GM12878 (cell line): ENCODE measurements at regions not wholly inside any gene's neighbourhood (a gene's known extent, or its start where the extent isn't known, plus 50 kb on each side); places are given as distances from the start of the nearest gene placed in this dataset.

Experiments used
- ATAC-seq: fragments of 200-7000 bp; cut with Tn5 transposase; 3 replicates; pipeline ENCODE4 v1.9.1; 2020; ENCODE audit warnings: mild to moderate bottlenecking, moderate library complexity
- BruUV-seq: library from RNA; stranded (reverse); fragments of 400-500 nt; replicated peaks from 2 replicates; lab custom pipeline; 2021; lab: Mats Ljungman, UMichigan
- CTCF ChIA-PET: fragments of 300-600 bp; sonication (Branson Sonifier 250); formaldehyde crosslinking; extraction: SDS; loops from one replicate; lab custom pipeline; 2021; ENCODE audit warnings: inconsistent platforms; lab: Yijun Ruan, JAX
- POLR2A ChIA-PET: fragments of 350-600 bp; formaldehyde crosslinking; extraction: SDS; loops from one replicate; lab custom pipeline; 2021; ENCODE audit warnings: inconsistent platforms; lab: Charles Lee
- RAD21 ChIA-PET: fragments of 300-600 bp; sonication (Branson Sonifier 250); formaldehyde crosslinking; loops from one replicate; lab custom pipeline; 2023; ENCODE audit warnings: antibody characterized with exemption; ENCODE audit not compliant: unreplicated experiment; lab: Charles Lee
- SMC1A ChIA-PET: fragments of 300-600 bp; sonication (Branson Sonifier 250); formaldehyde crosslinking; loops from one replicate; lab custom pipeline; 2023; ENCODE audit not compliant: unreplicated experiment, uncharacterized antibody; lab: Charles Lee
- DNase-seq: peaks from one replicate; pipeline ENCODE4 v3.0.0-alpha.2; 2011; ENCODE audit warnings: low read depth, low spot score
- FAIRE-seq: peaks from 3 replicates; lab custom pipeline; 2011; peaks lifted over from hg19 to GRCh38; lab: Jason Lieb, UNC
- H2AFZ ChIP-seq: 2 replicates; pipeline ENCODE4 v1.6.0; 2011; ENCODE audit warnings: low read depth, low read length, control low read depth; ENCODE audit not compliant: control insufficient read depth
- H3K27ac ChIP-seq: 2 replicates; pipeline ENCODE4 v1.5.1; 2011; ENCODE audit warnings: control low read depth; ENCODE audit not compliant: control insufficient read depth, insufficient read depth
- H3K27me3 ChIP-seq, 2 experiments: replicated peaks in 1 of 2; 2 replicates each; pipeline versions ENCODE4 v1.6.0 to v1.6.1; 2011; ENCODE audit warnings: low read length in 1 of 2; ENCODE audit not compliant: control insufficient read depth in 2 of 2, insufficient read depth in 2 of 2
- H3K36me3 ChIP-seq, 2 experiments: 2 replicates each; pipeline ENCODE4 v1.5.1; 2011; ENCODE audit warnings: low read length in 1 of 2; ENCODE audit not compliant: control insufficient read depth in 2 of 2, insufficient read depth in 2 of 2
- H3K4me1 ChIP-seq: 2 replicates; pipeline ENCODE4 v1.6.1; 2011; ENCODE audit warnings: mild to moderate bottlenecking, low read length, moderate library complexity, mixed read lengths; ENCODE audit not compliant: control insufficient read depth, insufficient read depth
- H3K4me2 ChIP-seq: 2 replicates; pipeline ENCODE4 v1.6.0; 2011; ENCODE audit warnings: control low read depth; ENCODE audit not compliant: control insufficient read depth, insufficient read depth
- H3K4me3 ChIP-seq: fragments of 200-600 bp; sonication (generic); 2 replicates; pipeline ENCODE4 v1.5.1; 2016
- H3K79me2 ChIP-seq: 2 replicates; pipeline ENCODE4 v1.6.0; 2011; ENCODE audit warnings: low read length; ENCODE audit not compliant: control insufficient read depth, insufficient read depth
- H3K9ac ChIP-seq: 2 replicates; pipeline ENCODE4 v1.8.0; 2011; ENCODE audit warnings: low read length, control low read depth, mixed read lengths; ENCODE audit not compliant: control insufficient read depth, insufficient read depth
- H3K9me3 ChIP-seq: replicated peaks from 3 replicates; pipeline ENCODE4 v1.5.1; 2011; ENCODE audit warnings: mild to moderate bottlenecking, low read length; ENCODE audit not compliant: control insufficient read depth, insufficient read depth
- H4K20me1 ChIP-seq: 2 replicates; pipeline ENCODE4 v1.6.0; 2011; ENCODE audit not compliant: control insufficient read depth, insufficient read depth
- CBFB ChIP-seq: IDR thresholded peaks from 2 replicates; pipeline ENCODE4 v1.6.1; 2016; ENCODE audit warnings: antibody characterized with exemption, low read depth
- CEBPB ChIP-seq, 2 experiments: fragments of 150-350 bp in 1 of 2; IDR thresholded peaks; 2 replicates each; pipeline ENCODE4 v1.6.1; 2012 to 2014; ENCODE audit warnings: low read depth in 2 of 2, low read length in 2 of 2, borderline replicate concordance in 1 of 2, inconsistent platforms in 1 of 2
- FOXK2 ChIP-seq: fragments of 450-650 bp; IDR thresholded peaks from 2 replicates; pipeline ENCODE4 v1.6.1; 2017; ENCODE audit warnings: mild to moderate bottlenecking, moderate library complexity
- HDAC2 ChIP-seq: fragments of 200-600 bp; sonication (generic); IDR thresholded peaks from 2 replicates; pipeline ENCODE4 v1.6.1; 2017
- SREBF2 ChIP-seq: IDR thresholded peaks from 2 replicates; pipeline ENCODE4 v1.6.1; 2012; ENCODE audit warnings: mild to moderate bottlenecking, low read length
- WGBS: methylation state at CpG from one replicate; pipeline ENCODE4 v1.1.6; 2016; ENCODE audit warnings: low lambda C conversion rate; ENCODE audit not compliant: insufficient replicate concordance, insufficient coverage; ENCODE audit errors: missing lambda C conversion rate; 5-methylcytosine and 5-hydroxymethylcytosine counted together
- in situ Hi-C: fragments of 300-500 bp; cut with MboI; formaldehyde crosslinking; loops from 9 replicates; pipeline ENCODE4 v1.14.3; 2018; ENCODE audit warnings: mixed read lengths
- intact Hi-C: fragments of 100-400 bp; cut with micrococcal nuclease; formaldehyde crosslinking; loops from one replicate; pipeline ENCODE4 v1.14.2; 2022; ENCODE audit not compliant: unreplicated experiment
- TF ChIP-seq, protein P1 (sequence below), 3 experiments: IDR thresholded peaks in 2 of 3; conservative IDR thresholded peaks in 1 of 3; 2 replicates each; pipeline ENCODE4 v1.5.1; 2011; ENCODE audit warnings: low read depth in 3 of 3, low read length in 3 of 3, mild to moderate bottlenecking in 3 of 3, control low read depth in 2 of 3, moderate library complexity in 2 of 3, inconsistent platforms in 1 of 3, mixed read lengths in 1 of 3; ENCODE audit not compliant: control insufficient read depth in 2 of 3, insufficient read depth in 1 of 3; ENCODE audit errors: extremely low read depth in 1 of 3
- TF ChIP-seq, protein P2 (sequence below): fragments of 450-650 bp; conservative IDR thresholded peaks from 2 replicates; pipeline ENCODE4 v1.6.1; 2017; ENCODE audit warnings: mild to moderate bottlenecking, moderate library complexity
- TF ChIP-seq, protein P3 (sequence below): fragments of 450-650 bp; formaldehyde crosslinking; IDR thresholded peaks from 2 replicates; pipeline ENCODE4 v1.5.0; 2022; ENCODE audit warnings: mild to moderate bottlenecking, missing genetic modification characterization

DNA sequence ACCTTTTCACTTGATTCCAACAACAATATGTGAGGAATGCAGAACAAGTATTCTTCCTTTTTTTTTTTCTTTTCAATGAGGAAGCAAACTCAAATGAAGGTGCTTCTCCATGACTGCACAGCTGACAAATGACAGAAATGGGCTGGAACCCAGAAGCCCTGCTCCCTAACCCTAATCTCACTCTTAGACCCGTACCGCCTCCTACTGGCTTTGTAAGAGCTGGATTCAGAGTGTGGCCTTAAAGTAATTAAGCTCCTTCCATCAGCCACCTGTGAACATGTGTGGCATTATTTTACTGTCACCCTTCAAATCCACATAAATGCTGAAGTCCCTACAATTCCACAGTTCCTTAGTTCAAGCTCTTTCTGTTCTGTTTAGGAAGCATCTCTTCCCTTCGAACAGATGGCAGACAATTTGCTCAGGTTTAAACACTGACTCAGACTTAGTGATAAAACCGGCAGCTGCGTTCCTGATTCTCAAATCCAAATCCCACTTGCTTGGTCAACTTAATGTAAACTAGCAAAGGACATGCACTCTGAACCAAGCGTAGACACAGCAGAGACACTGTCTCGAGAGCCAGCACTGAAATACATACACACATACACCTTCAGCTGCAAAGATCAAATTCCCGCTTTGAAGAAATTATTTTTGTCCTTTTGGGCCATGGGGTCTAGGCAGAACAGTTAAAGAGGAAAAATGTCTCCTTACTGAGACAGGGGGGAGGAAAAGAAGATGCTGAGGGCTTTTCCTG is 316.7 kb upstream of the TLE4 start:
- ChIA-PET RAD21 (interaction anchor here (0.7 kb wide), 1 partner anchor 644 kb away, joined by 3 read pairs; no protein-coding TSS in a partner anchor), CTCF (interaction anchor here (1.4 kb wide), 1 partner anchor 13 kb away, joined by 3 read pairs; no protein-coding TSS in a partner anchor), SMC1A (interaction anchor here (1.1 kb wide), 1 partner anchor 20 kb away, joined by 3 read pairs; no protein-coding TSS in a partner anchor), POLR2A (no interaction called here)
- Histone ChIP-seq H3K4me1 (no peaks in the 10 kb centered on the region), H3K4me2 (no peak overlapping the region), H2AFZ (no peak overlapping the region), H3K27ac (no peak overlapping the region), H4K20me1 (no peaks in the 10 kb centered on the region), H3K9ac (no peak overlapping the region), H3K27me3 (no peaks in the 10 kb centered on the region), H3K4me3 (no peak overlapping the region), H3K36me3 (no peaks in the 10 kb centered on the region), H3K79me2 (no peaks in the 10 kb centered on the region), H3K9me3 (no peaks in the 10 kb centered on the region)
- 67% methylated on average over 8 of the region's 8 CpGs for WGBS
- in situ Hi-C loops (no loop called here), intact Hi-C loops (no loop called here)
- no peak for FAIRE-seq
- no TSS peak for BruUV-seq
- TF ChIP-seq, protein P1, sequence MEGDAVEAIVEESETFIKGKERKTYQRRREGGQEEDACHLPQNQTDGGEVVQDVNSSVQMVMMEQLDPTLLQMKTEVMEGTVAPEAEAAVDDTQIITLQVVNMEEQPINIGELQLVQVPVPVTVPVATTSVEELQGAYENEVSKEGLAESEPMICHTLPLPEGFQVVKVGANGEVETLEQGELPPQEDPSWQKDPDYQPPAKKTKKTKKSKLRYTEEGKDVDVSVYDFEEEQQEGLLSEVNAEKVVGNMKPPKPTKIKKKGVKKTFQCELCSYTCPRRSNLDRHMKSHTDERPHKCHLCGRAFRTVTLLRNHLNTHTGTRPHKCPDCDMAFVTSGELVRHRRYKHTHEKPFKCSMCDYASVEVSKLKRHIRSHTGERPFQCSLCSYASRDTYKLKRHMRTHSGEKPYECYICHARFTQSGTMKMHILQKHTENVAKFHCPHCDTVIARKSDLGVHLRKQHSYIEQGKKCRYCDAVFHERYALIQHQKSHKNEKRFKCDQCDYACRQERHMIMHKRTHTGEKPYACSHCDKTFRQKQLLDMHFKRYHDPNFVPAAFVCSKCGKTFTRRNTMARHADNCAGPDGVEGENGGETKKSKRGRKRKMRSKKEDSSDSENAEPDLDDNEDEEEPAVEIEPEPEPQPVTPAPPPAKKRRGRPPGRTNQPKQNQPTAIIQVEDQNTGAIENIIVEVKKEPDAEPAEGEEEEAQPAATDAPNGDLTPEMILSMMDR (IDR thresholded peaks at IDR 0.05 in 2 of 3, conservative IDR thresholded peaks at IDR 0.05 in 1 of 3; ENCODE audit: control insufficient read depth in 2 of 3, extremely low read depth in 1 of 3, insufficient read depth in 1 of 3, low read depth in 3 of 3, low read length in 3 of 3) = 0 out of 6 replicates have a peak, but pooled peaks of 2 of the 3 experiments have one; percentile 2 to 12
- no peak for TF ChIP-seq CBFB
- DNase-seq = no peak
- no peak for ATAC-seq

DNA sequence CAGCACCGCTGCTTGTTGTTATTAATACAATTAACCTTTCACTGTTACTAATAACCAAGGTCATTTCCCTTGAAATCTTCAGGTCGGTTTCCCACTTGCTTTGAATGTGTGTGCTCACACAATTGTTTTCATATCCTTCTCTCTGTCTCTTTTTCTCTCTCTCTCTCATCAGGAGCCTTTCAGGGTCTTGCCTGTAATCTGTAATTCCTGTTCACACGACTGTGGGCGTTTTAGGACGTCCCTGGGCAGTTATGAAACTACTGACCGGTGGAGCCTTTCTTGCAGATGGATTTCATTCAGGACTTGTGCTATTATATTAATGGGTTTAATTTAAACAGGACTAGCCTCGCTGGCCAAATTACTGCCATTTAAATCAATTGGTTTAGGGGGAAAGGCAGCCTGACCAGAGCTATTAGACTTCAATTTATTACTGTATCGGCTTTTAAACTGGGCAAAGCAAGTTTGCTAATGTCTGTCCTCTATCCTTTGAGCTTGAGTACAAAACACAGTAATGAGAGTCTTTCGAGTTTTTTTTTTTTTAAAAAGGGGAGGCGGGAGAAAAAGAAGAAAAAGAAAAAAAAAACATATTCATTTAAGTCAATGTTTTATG is 316.0 kb upstream of the TLE4 start:
- H3K4me1 ChIP-seq = no peaks in the 10 kb centered on the region
- no peaks in the 10 kb centered on the region; a peak in 1 of 4 replicates for H3K27me3 ChIP-seq
- H3K79me2 ChIP-seq = no peaks in the 10 kb centered on the region
- no peak overlapping the region for H3K4me3 ChIP-seq
- H3K27ac ChIP-seq = no peak overlapping the region
- H3K36me3 ChIP-seq = no peaks in the 10 kb centered on the region
- POLR2A ChIA-PET = no interaction called here
- H4K20me1 ChIP-seq = no peaks in the 10 kb centered on the region
- DNase-seq = no peak
- no peak overlapping the region for H2AFZ ChIP-seq
- CTCF ChIA-PET = no interaction called here
- intact Hi-C loops (no loop called here), in situ Hi-C loops (no loop called here)
- RAD21 ChIA-PET = no interaction called here
- FAIRE-seq = no peak
- 18% methylated on average over 10 of the region's 10 CpGs for WGBS
- H3K9me3 ChIP-seq = no peaks in the 10 kb centered on the region
- ATAC-seq = no peak
- H3K9ac ChIP-seq = no peak overlapping the region
- SMC1A ChIA-PET = no interaction called here
- no peak overlapping the region for H3K4me2 ChIP-seq
- no TSS peak for BruUV-seq
- TF ChIP-seq HDAC2 (no peak), FOXK2 (no peak), SREBF2 (no peak), CEBPB (IDR thresholded peaks at IDR 0.05; ENCODE audit: borderline replicate concordance in 1 of 2, low read depth in 2 of 2, low read length in 2 of 2) (no peak)
- TF ChIP-seq, protein P2, sequence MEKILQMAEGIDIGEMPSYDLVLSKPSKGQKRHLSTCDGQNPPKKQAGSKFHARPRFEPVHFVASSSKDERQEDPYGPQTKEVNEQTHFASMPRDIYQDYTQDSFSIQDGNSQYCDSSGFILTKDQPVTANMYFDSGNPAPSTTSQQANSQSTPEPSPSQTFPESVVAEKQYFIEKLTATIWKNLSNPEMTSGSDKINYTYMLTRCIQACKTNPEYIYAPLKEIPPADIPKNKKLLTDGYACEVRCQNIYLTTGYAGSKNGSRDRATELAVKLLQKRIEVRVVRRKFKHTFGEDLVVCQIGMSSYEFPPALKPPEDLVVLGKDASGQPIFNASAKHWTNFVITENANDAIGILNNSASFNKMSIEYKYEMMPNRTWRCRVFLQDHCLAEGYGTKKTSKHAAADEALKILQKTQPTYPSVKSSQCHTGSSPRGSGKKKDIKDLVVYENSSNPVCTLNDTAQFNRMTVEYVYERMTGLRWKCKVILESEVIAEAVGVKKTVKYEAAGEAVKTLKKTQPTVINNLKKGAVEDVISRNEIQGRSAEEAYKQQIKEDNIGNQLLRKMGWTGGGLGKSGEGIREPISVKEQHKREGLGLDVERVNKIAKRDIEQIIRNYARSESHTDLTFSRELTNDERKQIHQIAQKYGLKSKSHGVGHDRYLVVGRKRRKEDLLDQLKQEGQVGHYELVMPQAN = no peak
- TF ChIP-seq, protein P3, sequence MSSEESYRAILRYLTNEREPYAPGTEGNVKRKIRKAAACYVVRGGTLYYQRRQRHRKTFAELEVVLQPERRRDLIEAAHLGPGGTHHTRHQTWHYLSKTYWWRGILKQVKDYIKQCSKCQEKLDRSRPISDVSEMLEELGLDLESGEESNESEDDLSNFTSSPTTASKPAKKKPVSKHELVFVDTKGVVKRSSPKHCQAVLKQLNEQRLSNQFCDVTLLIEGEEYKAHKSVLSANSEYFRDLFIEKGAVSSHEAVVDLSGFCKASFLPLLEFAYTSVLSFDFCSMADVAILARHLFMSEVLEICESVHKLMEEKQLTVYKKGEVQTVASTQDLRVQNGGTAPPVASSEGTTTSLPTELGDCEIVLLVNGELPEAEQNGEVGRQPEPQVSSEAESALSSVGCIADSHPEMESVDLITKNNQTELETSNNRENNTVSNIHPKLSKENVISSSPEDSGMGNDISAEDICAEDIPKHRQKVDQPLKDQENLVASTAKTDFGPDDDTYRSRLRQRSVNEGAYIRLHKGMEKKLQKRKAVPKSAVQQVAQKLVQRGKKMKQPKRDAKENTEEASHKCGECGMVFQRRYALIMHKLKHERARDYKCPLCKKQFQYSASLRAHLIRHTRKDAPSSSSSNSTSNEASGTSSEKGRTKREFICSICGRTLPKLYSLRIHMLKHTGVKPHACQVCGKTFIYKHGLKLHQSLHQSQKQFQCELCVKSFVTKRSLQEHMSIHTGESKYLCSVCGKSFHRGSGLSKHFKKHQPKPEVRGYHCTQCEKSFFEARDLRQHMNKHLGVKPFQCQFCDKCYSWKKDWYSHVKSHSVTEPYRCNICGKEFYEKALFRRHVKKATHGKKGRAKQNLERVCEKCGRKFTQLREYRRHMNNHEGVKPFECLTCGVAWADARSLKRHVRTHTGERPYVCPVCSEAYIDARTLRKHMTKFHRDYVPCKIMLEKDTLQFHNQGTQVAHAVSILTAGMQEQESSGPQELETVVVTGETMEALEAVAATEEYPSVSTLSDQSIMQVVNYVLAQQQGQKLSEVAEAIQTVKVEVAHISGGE (CRISPR knock-in tag) = no peak
